Renal cortical epithelial cell (primary cell): ENCODE measurements at regions not wholly inside any gene's neighbourhood (a gene's known extent, or its start where the extent isn't known, plus 50 kb on each side); places are given as distances from the start of the nearest gene placed in this dataset.
A peak's percentile ranks its signal among the peaks of the same experiment; 100 is the strongest.

ENCODE experiments used
- DNase-seq: peaks from one replicate; pipeline ENCODE4 v3.0.0-alpha.2; 2011; ENCODE audit warnings: low read depth

DNA sequence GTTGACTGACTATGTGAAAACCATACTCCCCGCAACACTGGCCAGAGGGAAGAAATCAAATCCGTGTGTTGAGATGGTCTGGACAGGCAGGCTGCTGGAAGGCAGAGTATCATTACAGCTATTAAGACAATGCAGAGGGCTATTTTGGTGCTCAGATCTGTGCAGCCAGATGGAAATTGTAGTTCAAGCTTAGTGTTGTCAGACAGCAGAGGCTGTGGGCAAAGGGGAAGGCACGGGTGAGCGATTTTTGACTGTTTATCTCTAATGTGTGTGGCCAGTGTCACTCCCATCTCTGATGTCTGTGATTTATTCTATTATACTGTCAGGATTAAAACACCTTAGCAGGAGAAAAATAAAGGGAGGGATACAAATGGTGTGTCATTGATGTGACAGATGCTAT lies 984.4 kb upstream of the WWC1 start:
- DNase-seq, result no peak

DNA sequence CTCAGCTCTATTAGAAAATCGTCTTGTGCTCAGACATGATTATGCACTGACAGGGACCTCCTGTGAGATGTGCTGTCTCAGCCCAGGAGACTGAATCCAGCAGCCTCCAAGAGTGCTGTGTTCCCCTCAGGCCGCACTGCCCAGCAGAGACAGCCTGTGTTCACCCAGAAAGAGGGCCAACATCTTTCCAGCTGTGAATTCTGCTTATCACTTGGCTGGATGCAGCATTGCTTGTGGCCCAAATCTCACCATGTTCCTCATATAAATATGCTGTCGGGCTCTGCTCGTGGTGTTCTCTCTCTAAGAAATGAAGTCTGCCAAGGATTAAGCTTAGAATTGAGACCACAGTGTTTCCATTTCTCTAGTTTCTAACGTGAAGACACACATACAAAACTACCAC lies 983.0 kb upstream of the WWC1 start:
- no peak for DNase-seq

DNA sequence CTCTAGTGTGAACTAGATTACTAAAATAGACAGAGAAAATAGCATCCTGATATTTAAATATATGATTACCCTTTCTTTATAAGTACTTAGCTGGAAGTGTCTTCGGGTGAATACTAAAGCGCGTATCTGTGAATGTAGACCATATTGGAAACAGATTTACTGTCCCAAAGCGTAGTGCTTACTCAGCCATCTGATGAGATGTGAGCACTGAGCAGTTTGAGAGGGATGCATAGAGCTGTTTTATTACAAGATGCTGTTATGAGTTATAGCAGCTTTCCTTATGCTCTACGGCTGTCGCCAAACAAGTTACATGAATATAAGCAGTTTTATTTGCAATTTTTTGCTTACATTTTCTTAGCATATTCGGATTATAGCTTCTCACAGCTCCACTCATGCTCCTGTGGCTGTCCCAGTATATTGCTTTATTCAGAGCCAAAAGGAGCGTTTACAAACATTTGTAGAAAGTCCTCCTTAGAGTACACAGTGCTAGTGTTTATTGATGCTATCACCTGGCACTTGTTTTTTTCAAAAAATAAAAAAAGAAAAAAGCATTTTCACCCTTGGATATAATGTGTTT lies 981.4 kb upstream of the WWC1 start:
- DNase-seq, result no peak

DNA sequence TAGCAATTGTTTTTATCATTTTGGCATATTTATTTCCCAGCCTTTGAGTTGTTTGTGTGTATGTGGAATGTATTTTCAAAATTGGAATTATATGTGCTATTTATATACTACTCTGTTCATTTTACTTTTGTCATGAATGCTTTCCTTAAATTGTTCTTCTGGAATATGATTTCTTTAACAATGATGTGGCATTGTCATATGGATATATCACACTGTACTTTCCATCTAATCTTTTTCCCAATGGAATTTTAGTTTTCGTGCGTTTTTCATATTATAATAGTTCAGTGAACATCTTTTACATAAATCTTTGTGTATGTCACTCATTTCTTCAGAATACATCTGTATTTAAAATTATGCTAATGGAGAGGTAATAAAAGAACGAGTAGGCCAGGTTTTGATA lies 980.1 kb upstream of the WWC1 start:
- no peak for DNase-seq

DNA sequence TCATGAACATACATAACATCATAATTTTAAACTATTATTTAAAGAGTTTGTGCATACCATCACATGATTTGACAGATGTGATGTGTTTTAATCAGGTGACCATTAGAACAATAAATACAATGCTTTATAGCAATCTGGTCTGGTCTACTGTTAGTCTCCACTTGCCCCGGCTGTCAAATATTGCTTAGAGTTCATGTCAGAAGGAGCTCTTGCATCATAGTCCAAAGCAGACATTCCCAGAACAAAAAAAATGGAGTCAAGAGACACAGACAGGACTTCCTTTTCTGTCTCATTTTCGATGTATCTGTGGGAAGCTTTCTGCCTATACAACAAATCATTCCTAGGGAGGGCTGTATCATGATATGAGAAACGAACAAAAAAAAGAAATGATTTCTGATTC lies 979.2 kb upstream of the WWC1 start:
- no peak for DNase-seq

DNA sequence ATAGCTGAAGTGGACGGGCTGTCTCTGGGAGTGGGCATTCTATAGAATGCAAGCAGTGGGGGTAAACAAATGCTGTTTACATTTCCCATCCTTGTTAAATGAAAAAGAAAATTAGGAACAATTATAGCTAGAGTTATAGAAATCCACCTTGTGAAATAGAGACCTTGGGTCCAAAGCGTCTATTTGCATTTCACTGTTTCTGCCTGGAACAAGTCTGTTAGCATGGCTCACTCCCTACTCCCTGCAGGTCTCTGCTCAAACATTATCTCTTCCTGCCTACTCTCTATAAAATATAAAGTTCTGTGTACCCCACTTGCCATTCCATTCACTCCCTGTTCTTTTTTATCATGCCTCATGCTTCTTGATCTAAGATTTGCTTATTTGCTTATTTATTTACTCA lies 975.7 kb upstream of the WWC1 start:
- DNase-seq, result no peak

- DNase-seq, result no peak
These were observed 973.6 kb upstream of the WWC1 start for GRCh38 chr5:167317884-167318283.

- no peak for DNase-seq
These were observed 972.2 kb upstream of the WWC1 start for GRCh38 chr5:167319243-167319642.

- DNase-seq, result peak; percentile 7
These were observed 971.4 kb upstream of the WWC1 start for GRCh38 chr5:167320019-167320418.

GRCh38 chr5:167332309-167332708 lies 959.1 kb upstream of the WWC1 start:
- DNase-seq, result no peak

DNA sequence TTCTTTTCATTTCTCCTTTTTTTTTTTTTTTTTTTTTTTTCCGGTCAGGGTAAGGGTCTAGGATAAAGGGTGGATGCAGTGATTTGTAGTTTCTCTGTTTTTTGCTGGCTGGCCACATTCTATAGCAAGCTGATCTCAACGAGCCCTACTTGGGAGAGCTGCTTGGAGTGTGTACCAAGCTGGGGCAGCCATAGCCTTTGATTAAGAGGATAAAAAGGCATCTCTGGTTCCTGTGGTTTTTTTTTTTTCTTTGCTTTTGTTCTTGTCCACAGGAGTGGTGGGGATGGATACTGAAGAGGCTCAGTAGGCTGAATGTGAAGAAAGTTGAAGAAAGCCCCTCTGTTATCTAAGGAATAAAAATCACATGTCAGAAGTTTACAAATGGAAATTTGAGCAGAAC lies 955.3 kb upstream of the WWC1 start:
- DNase-seq, result no peak

DNA sequence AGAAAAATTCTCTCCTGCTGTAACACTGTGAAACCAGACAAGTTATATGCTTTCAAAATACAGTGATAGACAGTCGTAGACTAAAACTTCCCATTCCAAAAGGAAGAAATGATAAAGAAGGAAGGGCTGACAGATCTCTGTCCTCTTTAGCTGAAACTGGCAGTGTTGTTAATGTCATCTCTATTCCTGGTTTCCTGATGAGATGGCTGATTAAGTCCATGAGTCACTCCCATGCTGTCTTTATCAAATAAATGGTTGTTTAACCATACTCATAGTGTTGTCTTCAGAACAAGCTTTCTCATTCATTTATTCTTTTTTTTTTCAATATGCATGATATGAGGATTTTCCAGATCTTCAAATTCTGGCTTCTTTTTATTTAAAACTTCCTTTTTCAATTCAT lies 952.2 kb upstream of the WWC1 start:
- peak; percentile 7 for DNase-seq

GRCh38 chr5:167346461-167346860 lies 945.0 kb upstream of the WWC1 start:
- no peak for DNase-seq

DNA sequence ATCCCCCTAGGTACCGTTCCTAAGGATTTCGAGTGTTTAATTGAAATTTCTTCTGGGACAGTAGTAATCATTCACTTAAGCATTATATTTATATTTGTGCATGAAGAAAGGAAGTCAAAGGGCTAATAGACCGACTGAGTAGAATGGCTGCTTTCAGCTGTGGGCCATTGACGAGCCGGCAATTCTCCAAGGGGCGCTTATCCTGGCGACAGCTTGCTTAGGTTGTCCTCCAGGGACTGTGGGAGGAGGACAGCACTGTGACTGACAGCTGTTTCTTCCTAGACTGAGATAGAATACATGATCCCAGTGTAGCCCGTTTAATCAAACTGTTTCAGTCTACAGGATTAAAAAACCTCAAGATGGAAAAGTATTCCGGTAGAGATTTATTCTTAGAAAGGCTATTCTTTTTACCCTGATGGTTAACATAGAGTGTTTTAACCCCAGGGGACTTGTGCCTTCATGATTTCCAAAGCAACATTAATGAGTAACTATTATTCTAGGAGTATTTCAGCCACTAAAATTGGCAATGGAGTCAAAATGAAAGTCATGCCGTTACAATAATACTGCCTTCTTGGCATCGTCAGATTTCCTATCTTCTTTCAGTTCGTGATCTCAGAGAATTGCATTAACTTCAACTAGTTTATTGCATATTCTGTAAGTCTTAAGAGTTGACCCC lies 943.1 kb upstream of the WWC1 start:
- peak; percentile 44 for DNase-seq

- peak; percentile 13 for DNase-seq
These were observed 942.5 kb upstream of the WWC1 start for GRCh38 chr5:167348980-167349379.

DNA sequence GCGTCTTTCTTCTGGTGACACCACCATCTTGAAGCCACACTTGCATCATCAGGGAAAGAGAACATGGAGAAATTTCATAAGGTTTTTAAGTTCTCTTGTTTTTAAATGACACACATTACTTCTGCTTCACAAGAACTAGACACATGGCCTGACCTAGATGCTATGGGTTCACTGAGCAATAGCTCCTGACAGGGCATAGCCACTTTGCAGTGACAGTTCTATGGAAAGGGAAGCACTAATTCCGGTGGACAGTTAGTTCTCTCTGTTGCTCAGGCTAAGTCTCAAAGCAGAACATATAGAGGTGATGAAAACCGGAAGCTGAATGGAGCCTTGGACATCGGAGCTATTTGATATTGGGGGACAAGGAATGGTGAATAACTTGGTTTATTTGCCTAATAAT lies 940.1 kb upstream of the WWC1 start:
- no peak for DNase-seq

GRCh38 chr5:167352801-167353200 lies 938.6 kb upstream of the WWC1 start:
- DNase-seq, result no peak

DNA sequence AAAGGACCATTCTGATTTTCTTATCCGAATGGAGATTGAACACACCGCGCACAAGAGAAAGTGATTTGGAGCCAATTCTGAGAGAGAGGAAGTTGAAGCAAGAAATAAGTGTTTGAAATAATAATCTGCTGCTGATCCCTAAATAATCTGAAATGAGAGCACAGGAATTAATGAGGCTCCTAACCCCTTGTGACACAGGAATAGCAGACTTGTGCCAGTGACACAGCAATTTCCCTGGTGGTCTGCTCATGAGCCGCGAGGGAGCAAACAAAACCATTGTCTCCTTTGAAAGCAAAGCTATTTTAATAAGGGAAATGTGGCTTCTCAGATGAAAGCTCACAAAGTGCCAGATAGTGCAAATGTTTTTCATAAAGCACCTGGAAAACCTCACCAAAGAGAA lies 936.1 kb upstream of the WWC1 start:
- DNase-seq, result no peak

- no peak for DNase-seq
These were observed 935.1 kb upstream of the WWC1 start for GRCh38 chr5:167356374-167356773.

GRCh38 chr5:167358868-167359492 lies 932.5 kb upstream of the WWC1 start:
- DNase-seq, result no peak

GRCh38 chr5:167361795-167362194 lies 929.6 kb upstream of the WWC1 start:
- DNase-seq, result no peak

DNA sequence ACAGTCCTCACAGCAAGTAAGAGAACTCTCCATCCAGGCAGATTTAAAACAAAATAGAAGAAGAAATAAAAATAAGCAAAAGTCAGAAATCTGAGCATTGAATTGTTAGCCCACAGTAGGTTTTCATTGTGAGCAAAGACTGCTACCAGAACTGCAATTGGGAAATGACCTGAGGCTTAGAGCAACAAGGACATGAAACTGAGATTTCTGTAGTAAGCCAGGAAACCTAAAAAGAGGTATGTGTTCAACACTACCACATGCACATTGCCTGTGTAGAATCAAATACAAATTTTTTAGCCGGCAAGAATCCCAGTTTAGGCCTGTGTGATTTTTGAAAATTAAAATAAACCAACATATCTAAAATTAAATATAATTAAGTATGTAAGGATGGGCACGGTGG lies 928.4 kb upstream of the WWC1 start:
- DNase-seq, result no peak

DNA sequence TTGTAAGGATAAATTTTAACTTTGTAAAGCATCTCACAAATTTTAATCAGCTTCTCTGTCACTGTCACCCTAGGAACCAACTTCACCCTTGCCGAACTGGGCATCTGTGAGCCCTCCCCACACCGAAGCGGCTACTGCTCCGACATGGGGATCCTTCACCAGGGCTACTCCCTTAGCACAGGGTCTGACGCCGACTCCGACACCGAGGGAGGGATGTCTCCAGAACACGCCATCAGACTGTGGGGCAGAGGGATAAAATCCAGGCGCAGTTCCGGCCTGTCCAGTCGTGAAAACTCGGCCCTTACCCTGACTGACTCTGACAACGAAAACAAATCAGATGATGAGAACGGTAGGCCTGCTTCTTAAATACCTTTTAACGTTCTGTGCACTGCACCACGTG lies 916.3 kb upstream of the WWC1 start:
- no peak for DNase-seq
